CD14-positive monocyte (primary cell): ENCODE measurements at regions not wholly inside any gene's neighbourhood (a gene's known extent, or its start where the extent isn't known, plus 50 kb on each side); places are given as distances from the start of the nearest gene placed in this dataset.

Experiments used
- DNase-seq, 3 donors: peaks; one replicate each; pipeline ENCODE4 v3.0.0-alpha.2; 2011 to 2022
- H2AFZ ChIP-seq: 2 replicates; pipeline ENCODE4 v1.6.0; 2012; ENCODE audit warnings: mild to moderate bottlenecking, low read depth, low read length, inconsistent platforms; ENCODE audit not compliant: insufficient read depth, poor library complexity, severe bottlenecking
- H3K27ac ChIP-seq, 2 donors: 1 replicate in 1 of 2; 2 replicates in 1 of 2; pipeline ENCODE4 v1.5.1; 2012 to 2013; ENCODE audit warnings: low read length in 2 of 2, control low read depth in 1 of 2, inconsistent platforms in 1 of 2, low read depth in 1 of 2, mild to moderate bottlenecking in 1 of 2
- H3K27me3 ChIP-seq, 2 donors: one replicate each; pipeline versions ENCODE4 v1.6.0 to v1.6.1; 2011 to 2013; ENCODE audit warnings: low read length in 2 of 2; ENCODE audit not compliant: control insufficient read depth in 2 of 2, insufficient read depth in 2 of 2
- H3K36me3 ChIP-seq, 2 donors: replicated peaks in 1 of 2; 1 replicate in 1 of 2; 2 replicates in 1 of 2; pipeline versions ENCODE4 v1.5.1 to v1.6.1; 2012 to 2013; ENCODE audit warnings: low read length in 2 of 2, control low read depth in 1 of 2, inconsistent platforms in 1 of 2, mild to moderate bottlenecking in 1 of 2; ENCODE audit not compliant: insufficient read depth in 2 of 2, control insufficient read depth in 1 of 2
- H3K4me1 ChIP-seq, 2 donors: 1 replicate in 1 of 2; 2 replicates in 1 of 2; pipeline versions ENCODE4 v1.5.1 to v1.6.1; 2012 to 2013; ENCODE audit warnings: low read length in 2 of 2, control low read depth in 1 of 2, inconsistent platforms in 1 of 2, mild to moderate bottlenecking in 1 of 2, moderate library complexity in 1 of 2; ENCODE audit not compliant: insufficient read depth in 2 of 2, control insufficient read depth in 1 of 2
- H3K4me2 ChIP-seq: replicated peaks from 2 replicates; pipeline ENCODE3; 2012; ENCODE audit warnings: low read length, moderate library complexity, mild to moderate bottlenecking; ENCODE audit not compliant: poor library complexity, severe bottlenecking; ENCODE audit errors: extremely low read depth
- H3K4me3 ChIP-seq, 3 experiments: fragments of 200-600 bp in 1 of 3; sonication (generic) in 1 of 3; replicated peaks in 1 of 3; 1 replicate in 2 of 3; 2 replicates in 1 of 3; pipeline ENCODE4 v1.5.1; 2011 to 2013; ENCODE audit warnings: low read length in 3 of 3, mild to moderate bottlenecking in 3 of 3, control low read depth in 2 of 3, low read depth in 2 of 3, inconsistent platforms in 1 of 3, moderate library complexity in 1 of 3
- H3K79me2 ChIP-seq: 2 replicates; pipeline ENCODE4 v1.6.0; 2012; ENCODE audit warnings: mild to moderate bottlenecking, control low read depth, inconsistent platforms, low read length, moderate library complexity; ENCODE audit not compliant: insufficient read depth
- H3K9ac ChIP-seq: 2 replicates; pipeline ENCODE4 v1.6.0; 2017; ENCODE audit warnings: low read length, mild to moderate bottlenecking; ENCODE audit not compliant: insufficient read depth, poor library complexity, severe bottlenecking
- H3K9me3 ChIP-seq, 2 donors: replicated peaks in 1 of 2; 1 replicate in 1 of 2; 2 replicates in 1 of 2; pipeline versions ENCODE4 v1.5.1 to v1.6.1; 2012 to 2013; ENCODE audit warnings: low read length in 2 of 2, control low read depth in 1 of 2; ENCODE audit not compliant: control insufficient read depth in 1 of 2, insufficient read depth in 1 of 2
- H4K20me1 ChIP-seq: 2 replicates; pipeline ENCODE4 v1.6.0; 2012; ENCODE audit warnings: mild to moderate bottlenecking, low read length, control low read depth, moderate library complexity; ENCODE audit not compliant: insufficient read depth
- H3K27ac Mint-ChIP-seq, 7 donors: one replicate each; pipeline ENCODE4 v1.8.0; 2020; ENCODE audit warnings: mild to moderate bottlenecking in 7 of 7, mixed read lengths in 7 of 7, moderate library complexity in 6 of 7, inconsistent platforms in 2 of 7
- H3K27me3 Mint-ChIP-seq, 3 donors: one replicate each; pipeline ENCODE4 v1.8.0; 2021 to 2022; ENCODE audit warnings: low read depth in 3 of 3, mild to moderate bottlenecking in 3 of 3, mixed read lengths in 3 of 3, moderate library complexity in 3 of 3, inconsistent platforms in 1 of 3
- H3K36me3 Mint-ChIP-seq, 2 donors: one replicate each; pipeline ENCODE4 v1.8.0; 2020; ENCODE audit warnings: mixed read lengths in 2 of 2, inconsistent platforms in 1 of 2, mild to moderate bottlenecking in 1 of 2
- H3K4me1 Mint-ChIP-seq: one replicate; pipeline ENCODE4 v1.8.0; 2020; ENCODE audit warnings: mild to moderate bottlenecking, mixed read lengths
- H3K4me3 Mint-ChIP-seq, 2 donors: one replicate each; pipeline ENCODE4 v1.8.0; 2020; ENCODE audit warnings: mild to moderate bottlenecking in 2 of 2, mixed read lengths in 2 of 2, moderate library complexity in 1 of 2
- H3K9me3 Mint-ChIP-seq, 7 donors: one replicate each; pipeline ENCODE4 v1.8.0; 2020 to 2022; ENCODE audit warnings: mixed read lengths in 7 of 7, mild to moderate bottlenecking in 6 of 7, moderate library complexity in 6 of 7, inconsistent platforms in 2 of 7
- CTCF ChIP-seq: fragments of 200-600 bp; IDR thresholded peaks from one replicate; pipeline ENCODE4 v1.8.0; 2022; ENCODE audit warnings: antibody characterized with exemption, mild to moderate bottlenecking
- WGBS: methylation state at CpG from one replicate; pipeline ENCODE4 v1.1.5; 2013; ENCODE audit warnings: missing lambda C conversion rate; ENCODE audit not compliant: insufficient coverage; 5-methylcytosine and 5-hydroxymethylcytosine counted together
- intact Hi-C, 2 donors: fragments of 100-400 bp; cut with micrococcal nuclease; formaldehyde crosslinking; loops; one replicate each; pipeline versions ENCODE4 v1.15.0 to v1.15.1; 2023

GRCh38 chr15:84104853-84105252, 130.7 kb upstream of the GOLGA6L4 start:
- Histone ChIP-seq H3K27ac (no peak overlapping the region), H2AFZ (no peak overlapping the region), H3K4me1 (no peaks in the 10 kb centered on the region), H3K9me3 (no peaks in the 10 kb centered on the region), H3K4me3 (no peak overlapping the region), H3K4me2 (no peak overlapping the region), H3K36me3 (no peaks in the 10 kb centered on the region), H4K20me1 (no peaks in the 10 kb centered on the region), H3K9ac (no peak overlapping the region), H3K79me2 (no peaks in the 10 kb centered on the region), H3K27me3 (no peaks in the 10 kb centered on the region)
- TF ChIP-seq CTCF, result no peak
- H3K4me3 Mint-ChIP-seq, result no peak overlapping the region
- H3K9me3 Mint-ChIP-seq, result peaks cover 0 to 3% (median 0%) of the 10 kb centered on the region in 7 donors
- WGBS, result 0% methylated on average over 1 of the region's 3 CpGs
- peaks cover 0 to 2% (median 0%) of the 10 kb centered on the region in 3 donors for H3K27me3 Mint-ChIP-seq
- DNase-seq, result no peak
- intact Hi-C loops, result no loop called here
- peaks cover 14% of the 10 kb centered on the region for H3K4me1 Mint-ChIP-seq
- no peak overlapping the region for H3K27ac Mint-ChIP-seq
- H3K36me3 Mint-ChIP-seq, result no peaks in the 10 kb centered on the region

- Histone ChIP-seq H3K27me3 (no peaks in the 10 kb centered on the region), H4K20me1 (no peaks in the 10 kb centered on the region), H3K27ac (no peak overlapping the region), H3K9me3 (no peaks in the 10 kb centered on the region), H2AFZ (no peak overlapping the region), H3K9ac (no peak overlapping the region), H3K4me2 (no peak overlapping the region), H3K4me1 (no peaks in the 10 kb centered on the region), H3K4me3 (no peak overlapping the region), H3K36me3 (no peaks in the 10 kb centered on the region), H3K79me2 (no peaks in the 10 kb centered on the region)
- Mint-ChIP-seq H3K4me1 (peaks cover 7% of the 10 kb centered on the region), H3K27ac (no peak overlapping the region), H3K36me3 (no peaks in the 10 kb centered on the region), H3K27me3 (peaks cover 0 to 2% (median 2%) of the 10 kb centered on the region in 3 donors), H3K4me3 (no peak overlapping the region), H3K9me3 (peaks cover 0 to 3% (median 0%) of the 10 kb centered on the region in 7 donors)
- no CpG with 5 or more reads among the region's 2 CpGs for WGBS
- no peak for DNase-seq
- TF ChIP-seq CTCF, result no peak
- intact Hi-C loops, result no loop called here
These were observed 126.8 kb upstream of the GOLGA6L4 start for GRCh38 chr15:84108728-84109127.
